Liver (tissue), 7 donors: ENCODE measurements at regions not wholly inside any gene's neighbourhood (a gene's known extent, or its start where the extent isn't known, plus 50 kb on each side); places are given as distances from the start of the nearest gene placed in this dataset.

Experiments
- DNase-seq: peaks from one replicate; pipeline ENCODE4 v3.0.0-alpha.2; 2017; ENCODE audit warnings: low spot score
- H3K27ac ChIP-seq, 2 donors: one replicate each; pipeline ENCODE4 v1.7.0; 2013; ENCODE audit warnings: inconsistent platforms in 2 of 2, low read length in 2 of 2, control low read depth in 1 of 2, low read depth in 1 of 2, mild to moderate bottlenecking in 1 of 2
- H3K27me3 ChIP-seq, 4 donors: one replicate each; pipeline versions ENCODE4 v1.6.1 to v1.7.0; 2013; ENCODE audit warnings: low read length in 3 of 4, inconsistent platforms in 1 of 4, mild to moderate bottlenecking in 1 of 4, moderate library complexity in 1 of 4; ENCODE audit not compliant: control insufficient read depth in 4 of 4, insufficient read depth in 4 of 4
- H3K36me3 ChIP-seq, 4 donors: one replicate each; pipeline versions ENCODE4 v1.6.1 to v1.7.0; 2013; ENCODE audit warnings: low read length in 3 of 4, mild to moderate bottlenecking in 3 of 4, low read depth in 1 of 4, moderate library complexity in 1 of 4; ENCODE audit not compliant: control insufficient read depth in 4 of 4, insufficient read depth in 3 of 4
- H3K4me1 ChIP-seq, 4 donors: one replicate each; pipeline versions ENCODE4 v1.6.1 to v1.7.0; 2013; ENCODE audit warnings: low read length in 3 of 4, mild to moderate bottlenecking in 3 of 4, moderate library complexity in 1 of 4; ENCODE audit not compliant: control insufficient read depth in 4 of 4, insufficient read depth in 4 of 4
- H3K4me3 ChIP-seq, 3 donors: one replicate each; pipeline versions ENCODE4 v1.6.1 to v1.7.0; 2013; ENCODE audit warnings: low read length in 3 of 3, control low read depth in 1 of 3, low read depth in 1 of 3, mild to moderate bottlenecking in 1 of 3
- H3K9ac ChIP-seq, 2 donors: one replicate each; pipeline ENCODE4 v1.7.0; 2013; ENCODE audit warnings: low read length in 2 of 2, mild to moderate bottlenecking in 2 of 2, moderate library complexity in 2 of 2, control low read depth in 1 of 2, low read depth in 1 of 2
- H3K9me3 ChIP-seq, 4 donors: one replicate each; pipeline versions ENCODE4 v1.6.1 to v1.7.0; 2013; ENCODE audit warnings: low read length in 3 of 4; ENCODE audit not compliant: control insufficient read depth in 4 of 4
- ATF3 ChIP-seq: IDR thresholded peaks from 2 replicates; pipeline ENCODE4 v1.6.1; 2016; ENCODE audit warnings: antibody characterized with exemption
- FOXA2 ChIP-seq: IDR thresholded peaks from 2 replicates; pipeline ENCODE4 v1.6.1; 2016; ENCODE audit warnings: antibody characterized with exemption
- GABPA ChIP-seq, 2 donors: IDR thresholded peaks in 1 of 2; conservative IDR thresholded peaks in 1 of 2; 2 replicates each; pipeline ENCODE4 v1.6.1; 2016; ENCODE audit warnings: antibody characterized with exemption in 2 of 2, mild to moderate bottlenecking in 1 of 2, moderate library complexity in 1 of 2
- HNF4A ChIP-seq, 2 donors: conservative IDR thresholded peaks; 2 replicates each; pipeline ENCODE4 v1.6.1; 2016; ENCODE audit warnings: antibody characterized with exemption in 2 of 2, mild to moderate bottlenecking in 2 of 2
- HNF4G ChIP-seq: IDR thresholded peaks from 2 replicates; pipeline ENCODE4 v1.6.1; 2016; ENCODE audit warnings: antibody characterized with exemption
- JUND ChIP-seq, 2 donors: IDR thresholded peaks; 2 replicates each; pipeline ENCODE4 v1.6.1; 2016; ENCODE audit warnings: antibody characterized with exemption in 2 of 2
- MAX ChIP-seq: IDR thresholded peaks from 2 replicates; pipeline ENCODE4 v1.6.1; 2016; ENCODE audit warnings: antibody characterized with exemption
- NR2F2 ChIP-seq: IDR thresholded peaks from 2 replicates; pipeline ENCODE4 v1.6.1; 2016; ENCODE audit warnings: antibody characterized with exemption
- RAD21 ChIP-seq, 2 donors: IDR thresholded peaks; 2 replicates each; pipeline ENCODE4 v1.6.1; 2016; ENCODE audit warnings: antibody characterized with exemption in 2 of 2, mild to moderate bottlenecking in 2 of 2
- REST ChIP-seq: IDR thresholded peaks from 2 replicates; pipeline ENCODE4 v1.6.1; 2016; ENCODE audit warnings: antibody characterized with exemption, mild to moderate bottlenecking
- RXRA ChIP-seq, 2 donors: IDR thresholded peaks; 2 replicates each; pipeline ENCODE4 v1.6.1; 2017 to 2018; ENCODE audit warnings: antibody characterized with exemption in 2 of 2, mild to moderate bottlenecking in 1 of 2
- TAF1 ChIP-seq: conservative IDR thresholded peaks from 2 replicates; pipeline ENCODE4 v1.6.1; 2016; ENCODE audit warnings: antibody characterized with exemption, mild to moderate bottlenecking
- YY1 ChIP-seq: IDR thresholded peaks from 2 replicates; pipeline ENCODE4 v1.6.1; 2016; ENCODE audit warnings: antibody characterized with exemption, mild to moderate bottlenecking
- WGBS: extraction: QIAGEN DNeasy Blood & Tissue Kit; methylation state at CpG from one replicate; pipeline ENCODE4 v1.1.7; 2013; 5-methylcytosine and 5-hydroxymethylcytosine counted together
- donor health status: healthy.
- donor health status: healthy.
- donor health status: healthy.
- donor health status: healthy.

- no peaks in the 10 kb centered on the region for H3K27me3 ChIP-seq
- H3K9me3 ChIP-seq, result peaks cover 0 to 7% (median 3%) of the 10 kb centered on the region in 4 donors
- whole genome bisulfite sequencing, result 90% methylated on average over 7 of the region's 7 CpGs
- no peak overlapping the region for H3K4me3 ChIP-seq
- no peak for TF ChIP-seq FOXA2
- no peak for TF ChIP-seq ATF3
- no peak for TF ChIP-seq HNF4A (conservative IDR thresholded peaks at IDR 0.05)
- TF ChIP-seq JUND (IDR thresholded peaks at IDR 0.05), result no peak
- no peak for TF ChIP-seq HNF4G
- TF ChIP-seq RXRA (IDR thresholded peaks at IDR 0.05), result no peak
- no peak for TF ChIP-seq TAF1
- no peak for TF ChIP-seq GABPA (IDR thresholded peaks at IDR 0.05 in 1 of 2, conservative IDR thresholded peaks at IDR 0.05 in 1 of 2)
- no peak for TF ChIP-seq YY1
- no peak overlapping the region for H3K27ac ChIP-seq
- H3K4me1 ChIP-seq, result no peaks in the 10 kb centered on the region
- DNase-seq, result no peak
- H3K36me3 ChIP-seq, result no peaks in the 10 kb centered on the region
- H3K9ac ChIP-seq, result no peak overlapping the region
Observed at GRCh38 chr21:15367061-15367626, 302.3 kb upstream of the NRIP1 start.

- Histone ChIP-seq H3K9ac (no peak overlapping the region), H3K27ac (no peak overlapping the region), H3K36me3 (no peaks in the 10 kb centered on the region), H3K4me1 (no peaks in the 10 kb centered on the region), H3K27me3 (no peaks in the 10 kb centered on the region), H3K9me3 (peaks cover 0 to 6% (median 3%) of the 10 kb centered on the region in 4 donors), H3K4me3 (no peak overlapping the region)
- 93% methylated on average over 8 of the region's 8 CpGs for WGBS
- no peak for TF ChIP-seq REST
- TF ChIP-seq YY1, result no peak
- no peak for TF ChIP-seq JUND (IDR thresholded peaks at IDR 0.05)
- no peak for TF ChIP-seq GABPA (IDR thresholded peaks at IDR 0.05 in 1 of 2, conservative IDR thresholded peaks at IDR 0.05 in 1 of 2)
- DNase-seq, result no peak
Observed at GRCh38 chr21:15370462-15370975, 305.7 kb upstream of the NRIP1 start.

GRCh38 chr21:15373941-15374340 lies 309.1 kb upstream of the NRIP1 start:
- WGBS, result 85% methylated on average over 1 of the region's 1 CpG
- no peak for TF ChIP-seq HNF4G
- no peak for TF ChIP-seq MAX
- no peak for TF ChIP-seq RAD21 (IDR thresholded peaks at IDR 0.05)
- no peak for TF ChIP-seq NR2F2
- Histone ChIP-seq H3K36me3 (no peaks in the 10 kb centered on the region), H3K27ac (no peak overlapping the region), H3K9me3 (no peaks in the 10 kb centered on the region), H3K4me1 (no peaks in the 10 kb centered on the region), H3K27me3 (no peaks in the 10 kb centered on the region), H3K9ac (no peak overlapping the region), H3K4me3 (no peak overlapping the region)
- DNase-seq, result no peak
